ENCODE measurements at regions not wholly inside any gene's neighbourhood (a gene's known extent, or its start where the extent isn't known, plus 50 kb on each side); places are given as distances from the start of the nearest gene placed in this dataset.

DNA sequence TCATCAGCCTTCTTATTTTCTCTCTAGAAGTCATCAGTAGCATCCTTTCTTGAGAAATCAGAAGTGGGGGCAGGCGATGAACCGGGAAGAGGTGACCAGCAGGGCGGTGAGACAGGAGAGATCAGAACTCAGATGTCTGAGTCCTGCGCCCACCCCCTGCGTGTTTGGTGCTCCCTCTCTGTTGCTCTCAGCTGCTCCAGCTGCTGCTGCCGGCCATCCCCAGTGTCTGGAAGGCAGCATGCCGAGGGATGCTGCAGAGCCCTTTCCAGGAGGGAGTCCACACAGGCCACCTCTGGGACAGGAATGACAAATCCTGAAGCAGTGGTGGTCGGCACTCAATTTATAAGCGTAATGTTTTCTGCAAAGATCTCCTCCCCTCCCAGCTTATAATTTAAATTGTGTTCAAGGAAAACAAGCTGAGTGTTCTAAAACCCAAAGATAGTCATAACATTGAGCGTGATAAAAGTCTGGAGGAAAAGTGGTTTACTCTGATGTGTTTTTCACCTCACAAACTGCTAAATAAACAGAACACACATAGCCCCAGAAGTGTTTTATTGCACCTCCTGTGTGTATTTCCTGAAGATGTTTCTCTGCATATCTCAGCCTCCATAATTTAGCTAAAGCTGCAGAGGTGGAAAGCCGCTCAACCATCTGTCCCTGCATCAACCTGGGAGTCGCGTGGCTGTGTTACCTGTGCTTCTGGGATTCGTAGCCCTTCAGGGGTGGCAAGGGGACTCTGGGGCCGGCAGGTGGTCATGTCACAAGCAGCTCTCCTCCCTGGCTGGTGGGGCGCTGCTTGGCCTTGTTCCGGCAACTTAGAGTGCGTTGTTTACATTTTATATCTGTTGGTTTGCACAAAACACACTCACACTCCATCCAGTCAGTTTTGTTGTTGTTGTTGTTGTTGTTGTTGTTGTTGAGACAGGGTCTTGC, 191.2 kb downstream of the USP12 start:
- no peaks in the 10 kb centered on the region for H3K4me1 ChIP-seq (ENCODE audit: insufficient read depth, poor library complexity, severe bottlenecking)
- H3K27me3 ChIP-seq (ENCODE audit: insufficient read depth, poor library complexity, severe bottlenecking) = no peaks in the 10 kb centered on the region
- H3K27ac ChIP-seq (ENCODE audit: poor library complexity, severe bottlenecking) = no peak overlapping the region
- DNase-seq (ENCODE audit: low spot score) (no peak), ATAC-seq (ENCODE audit: low read depth) (no peak)
- H3K36me3 ChIP-seq (ENCODE audit: low read depth) = no peaks in the 10 kb centered on the region
- no peaks in the 10 kb centered on the region for H3K9me3 ChIP-seq (ENCODE audit: severe bottlenecking)
- no peak overlapping the region for H3K4me3 ChIP-seq (ENCODE audit: severe bottlenecking)
- TF ChIP-seq, protein P1, sequence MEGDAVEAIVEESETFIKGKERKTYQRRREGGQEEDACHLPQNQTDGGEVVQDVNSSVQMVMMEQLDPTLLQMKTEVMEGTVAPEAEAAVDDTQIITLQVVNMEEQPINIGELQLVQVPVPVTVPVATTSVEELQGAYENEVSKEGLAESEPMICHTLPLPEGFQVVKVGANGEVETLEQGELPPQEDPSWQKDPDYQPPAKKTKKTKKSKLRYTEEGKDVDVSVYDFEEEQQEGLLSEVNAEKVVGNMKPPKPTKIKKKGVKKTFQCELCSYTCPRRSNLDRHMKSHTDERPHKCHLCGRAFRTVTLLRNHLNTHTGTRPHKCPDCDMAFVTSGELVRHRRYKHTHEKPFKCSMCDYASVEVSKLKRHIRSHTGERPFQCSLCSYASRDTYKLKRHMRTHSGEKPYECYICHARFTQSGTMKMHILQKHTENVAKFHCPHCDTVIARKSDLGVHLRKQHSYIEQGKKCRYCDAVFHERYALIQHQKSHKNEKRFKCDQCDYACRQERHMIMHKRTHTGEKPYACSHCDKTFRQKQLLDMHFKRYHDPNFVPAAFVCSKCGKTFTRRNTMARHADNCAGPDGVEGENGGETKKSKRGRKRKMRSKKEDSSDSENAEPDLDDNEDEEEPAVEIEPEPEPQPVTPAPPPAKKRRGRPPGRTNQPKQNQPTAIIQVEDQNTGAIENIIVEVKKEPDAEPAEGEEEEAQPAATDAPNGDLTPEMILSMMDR (IDR thresholded peaks at IDR 0.05; ENCODE audit: poor library complexity, severe bottlenecking) = no peak

DNA sequence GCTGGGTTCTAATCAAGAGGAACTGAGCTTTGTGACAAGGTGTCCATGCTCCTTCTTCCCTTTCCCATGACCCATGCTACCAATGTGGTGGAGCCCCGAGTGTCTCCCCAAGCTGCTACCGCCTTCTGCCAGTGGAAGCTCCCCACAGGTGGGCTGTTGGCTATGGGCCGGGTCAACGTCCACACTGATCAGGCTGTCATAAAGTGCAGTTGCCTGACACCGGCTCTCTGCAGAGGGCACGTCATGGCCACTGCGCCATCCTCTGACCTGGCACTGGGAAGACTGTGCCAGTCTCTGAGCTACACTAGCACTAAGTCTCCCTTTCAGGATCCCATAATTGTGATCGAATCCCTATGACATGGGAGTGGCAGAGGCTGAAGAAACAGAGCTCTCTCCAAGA, 192.3 kb downstream of the USP12 start:
- DNase-seq (ENCODE audit: low spot score) (no peak), ATAC-seq (ENCODE audit: low read depth) (no peak)
- Histone ChIP-seq H3K36me3 (ENCODE audit: low read depth) (no peaks in the 10 kb centered on the region), H3K27ac (ENCODE audit: poor library complexity, severe bottlenecking) (no peak overlapping the region), H3K9me3 (ENCODE audit: severe bottlenecking) (no peaks in the 10 kb centered on the region), H3K4me1 (ENCODE audit: insufficient read depth, poor library complexity, severe bottlenecking) (no peaks in the 10 kb centered on the region), H3K4me3 (ENCODE audit: severe bottlenecking) (no peak overlapping the region), H3K27me3 (ENCODE audit: insufficient read depth, poor library complexity, severe bottlenecking) (no peaks in the 10 kb centered on the region)
- TF ChIP-seq, protein P1 (IDR thresholded peaks at IDR 0.05; ENCODE audit: poor library complexity, severe bottlenecking) = no peak

DNA sequence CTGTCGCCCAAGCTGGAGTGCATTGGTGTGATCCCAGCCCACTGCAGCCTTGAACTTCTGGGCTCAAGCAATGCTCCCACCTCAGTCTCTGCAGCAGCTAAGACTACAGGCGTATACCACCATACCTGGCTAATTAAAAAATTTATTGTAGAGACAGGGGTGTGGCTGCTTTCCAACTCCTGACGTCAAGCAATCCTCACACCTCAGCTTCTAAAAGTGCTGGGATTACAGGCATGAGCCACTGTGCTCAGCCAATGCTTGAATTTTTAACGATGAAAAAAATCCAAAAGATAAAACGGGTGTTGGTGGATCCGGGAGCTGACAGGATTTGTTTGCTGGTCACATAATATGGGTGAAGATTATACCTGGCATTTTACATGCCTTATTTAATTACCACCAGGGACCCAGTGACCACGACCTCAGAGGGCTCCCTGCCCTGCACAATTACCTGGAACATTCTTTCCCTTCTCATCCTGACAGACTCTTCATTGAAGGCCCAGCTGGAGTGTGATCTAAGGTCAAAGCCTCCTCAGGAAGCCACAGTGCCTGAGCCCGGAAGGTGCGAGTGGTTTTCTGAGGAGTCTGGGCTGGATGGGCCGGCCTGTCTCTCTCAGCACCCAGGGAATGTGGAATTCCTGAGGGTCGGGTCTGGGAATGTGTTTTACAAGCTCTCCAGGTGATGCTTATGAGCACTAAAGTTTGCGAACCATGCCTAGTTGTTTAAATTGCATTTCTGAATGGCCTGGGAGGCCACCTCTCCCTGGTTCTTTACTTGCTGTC, 193.3 kb downstream of the USP12 start:
- no peak overlapping the region for H3K27ac ChIP-seq (ENCODE audit: poor library complexity, severe bottlenecking)
- ATAC-seq (ENCODE audit: low read depth) = no peak
- no peaks in the 10 kb centered on the region for H3K27me3 ChIP-seq (ENCODE audit: insufficient read depth, poor library complexity, severe bottlenecking)
- DNase-seq (ENCODE audit: low spot score) = no peak
- no peak overlapping the region for H3K4me3 ChIP-seq (ENCODE audit: severe bottlenecking)
- H3K4me1 ChIP-seq (ENCODE audit: insufficient read depth, poor library complexity, severe bottlenecking) = no peaks in the 10 kb centered on the region
- H3K9me3 ChIP-seq (ENCODE audit: severe bottlenecking) = no peaks in the 10 kb centered on the region
- TF ChIP-seq, protein P1 (IDR thresholded peaks at IDR 0.05; ENCODE audit: poor library complexity, severe bottlenecking) = no peak
- H3K36me3 ChIP-seq (ENCODE audit: low read depth) = no peaks in the 10 kb centered on the region

DNA sequence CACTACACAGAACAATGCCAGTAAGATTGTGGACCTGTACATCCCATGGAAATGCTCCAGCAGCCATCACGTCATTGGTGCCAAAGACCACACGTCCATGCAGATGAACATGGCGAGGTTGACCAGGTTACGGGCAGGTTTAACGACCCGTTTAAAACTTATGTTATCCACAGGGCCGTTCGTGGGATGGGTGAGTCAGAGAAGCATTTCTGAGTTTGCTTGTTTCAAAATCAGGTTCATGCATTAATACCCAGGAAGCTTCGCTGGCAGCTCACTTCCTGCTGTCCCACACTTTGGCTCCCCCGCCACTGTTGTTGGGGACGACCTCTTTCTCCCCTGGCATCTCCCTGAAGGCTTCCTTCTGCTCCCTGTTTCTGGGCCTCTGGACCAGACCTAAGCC, 194.1 kb downstream of the USP12 start:
- H3K4me1 ChIP-seq (ENCODE audit: insufficient read depth, poor library complexity, severe bottlenecking) = no peaks in the 10 kb centered on the region
- no peaks in the 10 kb centered on the region for H3K9me3 ChIP-seq (ENCODE audit: severe bottlenecking)
- H3K27me3 ChIP-seq (ENCODE audit: insufficient read depth, poor library complexity, severe bottlenecking) = no peaks in the 10 kb centered on the region
- no peak overlapping the region for H3K27ac ChIP-seq (ENCODE audit: poor library complexity, severe bottlenecking)
- DNase-seq (ENCODE audit: low spot score) (no peak), ATAC-seq (ENCODE audit: low read depth) (no peak)
- no peaks in the 10 kb centered on the region for H3K36me3 ChIP-seq (ENCODE audit: low read depth)
- H3K4me3 ChIP-seq (ENCODE audit: severe bottlenecking) = no peak overlapping the region
- TF ChIP-seq, protein P1 (IDR thresholded peaks at IDR 0.05; ENCODE audit: poor library complexity, severe bottlenecking) = no peak
